HEK293 (cell line): ENCODE measurements at regions not wholly inside any gene's neighbourhood (a gene's known extent, or its start where the extent isn't known, plus 50 kb on each side); places are given as distances from the start of the nearest gene placed in this dataset.

ENCODE experiments used
- CTCF ChIA-PET: fragments of 350-600 bp; formaldehyde crosslinking; extraction: SDS; loops from one replicate; lab custom pipeline; 2021; ENCODE audit warnings: antibody characterized with exemption; lab: Yijun Ruan, JAX
- POLR2A ChIA-PET: fragments of 300-600 bp; formaldehyde crosslinking; extraction: SDS; loops from one replicate; lab custom pipeline; 2020; ENCODE audit warnings: antibody characterized with exemption, inconsistent platforms; lab: Yijun Ruan, JAX
- H3K27ac ChIP-seq: fragments of 200-500 bp; sonication (Bioruptor generic); 2 replicates; pipeline ENCODE4 v1.5.1; 2014; ENCODE audit warnings: low read depth, low read length, control low read depth, inconsistent platforms; ENCODE audit errors: extremely low read depth
- H3K36me3 ChIP-seq, 2 experiments: fragments of 200-500 bp in 1 of 2; sonication (Bioruptor generic) in 1 of 2; 1 replicate in 1 of 2; 2 replicates in 1 of 2; pipeline ENCODE4 v1.5.1; 2014 to 2017; ENCODE audit warnings: inconsistent platforms in 2 of 2, low read length in 2 of 2; ENCODE audit not compliant: control insufficient read depth in 2 of 2, insufficient read depth in 1 of 2
- H3K4me1 ChIP-seq: fragments of 200-500 bp; sonication (Bioruptor generic); 2 replicates; pipeline ENCODE4 v1.5.1; 2014; ENCODE audit warnings: mild to moderate bottlenecking, low read length, inconsistent platforms; ENCODE audit not compliant: control insufficient read depth, insufficient read depth
- H3K4me3 ChIP-seq: 2 replicates; pipeline ENCODE4 v1.5.1; 2011; ENCODE audit warnings: low read depth, mild to moderate bottlenecking, control low read depth, low read length, moderate library complexity
- H3K9me3 ChIP-seq: fragments of 200-500 bp; sonication (Bioruptor generic); 2 replicates; pipeline ENCODE4 v1.5.1; 2014; ENCODE audit warnings: low read depth, low read length, inconsistent platforms; ENCODE audit not compliant: control insufficient read depth, insufficient read depth
- FEZF1 ChIP-seq: fragments of 450-650 bp; formaldehyde crosslinking; IDR thresholded peaks from 2 replicates; pipeline ENCODE4 v1.5.1; 2016; ENCODE audit warnings: missing biosample characterization, missing genetic modification characterization
- GLIS1 ChIP-seq: fragments of 450-650 bp; formaldehyde crosslinking; IDR thresholded peaks from 2 replicates; pipeline ENCODE4 v1.5.1; 2016; ENCODE audit warnings: missing biosample characterization, missing genetic modification characterization
- HOXD13 ChIP-seq: sonication (generic); formaldehyde crosslinking; IDR thresholded peaks from 2 replicates; pipeline ENCODE4 v1.8.0; 2022; ENCODE audit warnings: missing genetic modification reagents, borderline replicate concordance
- KLF17 ChIP-seq: fragments of 450-650 bp; formaldehyde crosslinking; IDR thresholded peaks from 2 replicates; pipeline ENCODE4 v1.5.1; 2016; ENCODE audit warnings: missing biosample characterization, missing genetic modification characterization
- KLF7 ChIP-seq: fragments of 450-650 bp; formaldehyde crosslinking; IDR thresholded peaks from 2 replicates; pipeline ENCODE4 v1.5.1; 2016; ENCODE audit warnings: missing biosample characterization, missing genetic modification characterization, borderline replicate concordance
- PRDM10 ChIP-seq: fragments of 450-650 bp; formaldehyde crosslinking; IDR thresholded peaks from 2 replicates; pipeline ENCODE4 v1.5.1; 2016; ENCODE audit warnings: missing biosample characterization, missing genetic modification characterization
- ZBTB11 ChIP-seq: fragments of 450-650 bp; formaldehyde crosslinking; conservative IDR thresholded peaks from 2 replicates; pipeline ENCODE4 v1.5.1; 2016; ENCODE audit warnings: low read depth, missing biosample characterization, missing genetic modification characterization
- ZBTB49 ChIP-seq: fragments of 450-650 bp; formaldehyde crosslinking; IDR thresholded peaks from 2 replicates; pipeline ENCODE4 v1.5.1; 2016; ENCODE audit warnings: missing biosample characterization, missing genetic modification characterization, low read depth
- ZBTB8A ChIP-seq: fragments of 450-650 bp; formaldehyde crosslinking; IDR thresholded peaks from 2 replicates; pipeline ENCODE4 v1.5.1; 2016; ENCODE audit warnings: missing biosample characterization, missing genetic modification characterization
- ZNF10 ChIP-seq: fragments of 450-650 bp; formaldehyde crosslinking; IDR thresholded peaks from 2 replicates; pipeline ENCODE4 v1.5.1; 2017; ENCODE audit warnings: missing biosample characterization, missing genetic modification characterization
- ZNF121 ChIP-seq: fragments of 450-650 bp; formaldehyde crosslinking; IDR thresholded peaks from 2 replicates; pipeline ENCODE4 v1.5.1; 2016; ENCODE audit warnings: missing biosample characterization, missing genetic modification characterization
- ZNF169 ChIP-seq: fragments of 450-650 bp; formaldehyde crosslinking; IDR thresholded peaks from 2 replicates; pipeline ENCODE4 v1.5.1; 2016; ENCODE audit warnings: missing biosample characterization, missing genetic modification characterization
- ZNF202 ChIP-seq: fragments of 450-650 bp; formaldehyde crosslinking; IDR thresholded peaks from 2 replicates; pipeline ENCODE4 v1.5.1; 2016; ENCODE audit warnings: missing biosample characterization, missing genetic modification characterization, borderline replicate concordance
- ZNF23 ChIP-seq: fragments of 450-650 bp; formaldehyde crosslinking; IDR thresholded peaks from 2 replicates; pipeline ENCODE4 v1.5.1; 2016; ENCODE audit warnings: missing biosample characterization, missing genetic modification characterization, borderline replicate concordance
- ZNF248 ChIP-seq: fragments of 450-650 bp; formaldehyde crosslinking; IDR thresholded peaks from 2 replicates; pipeline ENCODE4 v1.5.1; 2017; ENCODE audit warnings: missing biosample characterization, missing genetic modification characterization
- ZNF341 ChIP-seq: fragments of 450-650 bp; formaldehyde crosslinking; IDR thresholded peaks from 2 replicates; pipeline ENCODE4; 2016; ENCODE audit warnings: low read depth, missing biosample characterization, missing genetic modification characterization
- ZNF37A ChIP-seq: fragments of 450-650 bp; IDR thresholded peaks from 2 replicates; pipeline ENCODE4 v1.5.1; 2018; ENCODE audit warnings: missing biosample characterization, missing genetic modification characterization
- ZNF404 ChIP-seq: fragments of 450-650 bp; formaldehyde crosslinking; IDR thresholded peaks from 2 replicates; pipeline ENCODE4 v1.5.1; 2017; ENCODE audit warnings: missing biosample characterization, missing genetic modification characterization
- ZNF521 ChIP-seq: fragments of 450-650 bp; formaldehyde crosslinking; IDR thresholded peaks from 2 replicates; pipeline ENCODE4 v1.5.1; 2017; ENCODE audit warnings: missing biosample characterization, mild to moderate bottlenecking, missing genetic modification characterization
- ZNF548 ChIP-seq: fragments of 450-650 bp; formaldehyde crosslinking; IDR thresholded peaks from 2 replicates; pipeline ENCODE4 v1.5.1; 2016; ENCODE audit warnings: missing biosample characterization, missing genetic modification characterization
- ZNF555 ChIP-seq: fragments of 450-650 bp; formaldehyde crosslinking; conservative IDR thresholded peaks from 2 replicates; pipeline ENCODE4 v1.5.1; 2017; ENCODE audit warnings: missing biosample characterization, mild to moderate bottlenecking, missing genetic modification characterization, inconsistent platforms
- ZNF560 ChIP-seq: fragments of 450-650 bp; formaldehyde crosslinking; IDR thresholded peaks from 2 replicates; pipeline ENCODE4 v1.5.1; 2017; ENCODE audit warnings: missing biosample characterization, missing genetic modification characterization, borderline replicate concordance
- ZNF658 ChIP-seq: fragments of 450-650 bp; formaldehyde crosslinking; IDR thresholded peaks from 2 replicates; pipeline ENCODE4; 2016; ENCODE audit warnings: missing biosample characterization, missing genetic modification characterization
- ZNF677 ChIP-seq: fragments of 450-650 bp; IDR thresholded peaks from 2 replicates; pipeline ENCODE4 v1.5.0; 2018; ENCODE audit warnings: missing biosample characterization, mild to moderate bottlenecking, missing genetic modification characterization, moderate library complexity
- ZNF777 ChIP-seq: fragments of 450-650 bp; formaldehyde crosslinking; IDR thresholded peaks from 2 replicates; pipeline ENCODE4 v1.5.1; 2017; ENCODE audit warnings: missing biosample characterization, missing genetic modification characterization, borderline replicate concordance
- ZNF792 ChIP-seq: fragments of 450-650 bp; formaldehyde crosslinking; IDR thresholded peaks from 2 replicates; pipeline ENCODE4 v1.5.1; 2016; ENCODE audit warnings: missing biosample characterization, missing genetic modification characterization

- TF ChIP-seq ZNF202 (tag by site-specific recombination) = no peak
- TF ChIP-seq ZNF341 = no peak
- no peak for TF ChIP-seq ZBTB8A (tag by site-specific recombination)
- no peak for TF ChIP-seq ZNF658 (tag by site-specific recombination)
- TF ChIP-seq ZNF548 (tag by site-specific recombination) = no peak
- no peak for TF ChIP-seq KLF7 (tag by site-specific recombination)
- no peak for TF ChIP-seq ZNF777 (tag by site-specific recombination)
- no peak for TF ChIP-seq ZNF521 (tag by site-specific recombination)
- no peak for TF ChIP-seq HOXD13 (CRISPR knock-in tag)
- CTCF ChIA-PET = interaction anchor here (0.7 to 5.1 kb wide), 7 partner anchors 9 to 491 kb away, joined by 3 to 26 read pairs (median 4); no protein-coding TSS in a partner anchor
- no peak overlapping the region for H3K27ac ChIP-seq
- no peaks in the 10 kb centered on the region; the same call in 1 of the 2 replicates for H3K4me1 ChIP-seq
- POLR2A ChIA-PET = no interaction called here
- no peaks in the 10 kb centered on the region for H3K36me3 ChIP-seq
- H3K9me3 ChIP-seq = no peaks in the 10 kb centered on the region
- H3K4me3 ChIP-seq = no peak overlapping the region
Observed at GRCh38 chr1:229155472-229155871, 115.4 kb upstream of the RAB4A start.

- CTCF ChIA-PET = interaction anchor here (0.6 to 5.1 kb wide), 12 partner anchors 70 to 492 kb away, joined by 3 to 26 read pairs (median 4); partner anchors contain the start of gene RHOU
- TF ChIP-seq ZNF555 (tag by site-specific recombination) (no peak), GLIS1 (tag by site-specific recombination) (no peak), ZNF560 (tag by site-specific recombination) (no peak), PRDM10 (peak; percentile 37; the same call in 1 of the 2 replicates), ZNF248 (tag by site-specific recombination) (no peak), ZNF169 (tag by site-specific recombination) (no peak), ZBTB11 (no peak), ZBTB49 (tag by site-specific recombination) (no peak), FEZF1 (no peak), ZNF792 (no peak), ZNF404 (no peak), ZNF10 (tag by site-specific recombination) (0 out of 2 replicates have a peak, but pooled peaks have one; percentile 2), ZNF23 (no peak), ZNF677 (tag by site-specific recombination) (no peak), ZNF121 (tag by site-specific recombination) (no peak), KLF17 (tag by site-specific recombination) (no peak), ZNF37A (tag by site-specific recombination) (no peak)
Observed at GRCh38 chr1:229156872-229157271, 114.0 kb upstream of the RAB4A start.

More at GRCh38 chr1:229156872-229157271, 114.0 kb upstream of the RAB4A start:
- Histone ChIP-seq H3K9me3 (no peaks in the 10 kb centered on the region), H3K4me3 (no peak overlapping the region), H3K27ac (no peak overlapping the region), H3K36me3 (no peaks in the 10 kb centered on the region), H3K4me1 (no peaks in the 10 kb centered on the region; the same call in 1 of the 2 replicates)
- POLR2A ChIA-PET = interaction anchor here (1.6 kb wide), 1 partner anchor 422 kb away, joined by 5 read pairs; no protein-coding TSS in a partner anchor
